ENCODE measurements at regions not wholly inside any gene's neighbourhood (a gene's known extent, or its start where the extent isn't known, plus 50 kb on each side); places are given as distances from the start of the nearest gene placed in this dataset.

DNA sequence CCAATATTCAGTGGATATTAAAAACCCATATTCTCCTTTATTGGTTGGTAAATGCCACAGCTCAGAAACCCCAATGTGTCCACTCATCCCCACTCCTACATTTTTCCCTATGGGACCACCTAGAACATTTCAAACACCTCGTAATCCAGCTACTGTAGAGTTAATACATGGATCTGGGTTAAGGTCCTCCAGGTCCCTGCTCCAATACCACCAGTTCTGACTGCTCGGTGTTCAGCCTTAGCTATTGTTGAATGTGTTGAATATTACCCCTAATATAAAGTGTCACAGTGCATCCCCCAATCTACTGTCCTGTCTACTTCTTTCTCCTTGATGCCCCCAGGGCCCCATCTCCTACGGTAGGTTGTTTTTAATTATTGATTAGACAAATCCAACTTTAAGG lies 231.5 kb downstream of the PCSK1 start:
- TF ChIP-seq, protein P1, sequence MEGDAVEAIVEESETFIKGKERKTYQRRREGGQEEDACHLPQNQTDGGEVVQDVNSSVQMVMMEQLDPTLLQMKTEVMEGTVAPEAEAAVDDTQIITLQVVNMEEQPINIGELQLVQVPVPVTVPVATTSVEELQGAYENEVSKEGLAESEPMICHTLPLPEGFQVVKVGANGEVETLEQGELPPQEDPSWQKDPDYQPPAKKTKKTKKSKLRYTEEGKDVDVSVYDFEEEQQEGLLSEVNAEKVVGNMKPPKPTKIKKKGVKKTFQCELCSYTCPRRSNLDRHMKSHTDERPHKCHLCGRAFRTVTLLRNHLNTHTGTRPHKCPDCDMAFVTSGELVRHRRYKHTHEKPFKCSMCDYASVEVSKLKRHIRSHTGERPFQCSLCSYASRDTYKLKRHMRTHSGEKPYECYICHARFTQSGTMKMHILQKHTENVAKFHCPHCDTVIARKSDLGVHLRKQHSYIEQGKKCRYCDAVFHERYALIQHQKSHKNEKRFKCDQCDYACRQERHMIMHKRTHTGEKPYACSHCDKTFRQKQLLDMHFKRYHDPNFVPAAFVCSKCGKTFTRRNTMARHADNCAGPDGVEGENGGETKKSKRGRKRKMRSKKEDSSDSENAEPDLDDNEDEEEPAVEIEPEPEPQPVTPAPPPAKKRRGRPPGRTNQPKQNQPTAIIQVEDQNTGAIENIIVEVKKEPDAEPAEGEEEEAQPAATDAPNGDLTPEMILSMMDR (IDR thresholded peaks at IDR 0.05): no peak
- no peak for TF ChIP-seq ZFX (IDR thresholded peaks at IDR 0.05; ENCODE audit: borderline replicate concordance)
